ENCODE measurements at regions not wholly inside any gene's neighbourhood (a gene's known extent, or its start where the extent isn't known, plus 50 kb on each side); places are given as distances from the start of the nearest gene placed in this dataset.
"Not testable (repeated sequence)": the region's sequence is repeated elsewhere in the genome, so short reads cannot be mapped to it uniquely, and the experiment has no call there.

DNA sequence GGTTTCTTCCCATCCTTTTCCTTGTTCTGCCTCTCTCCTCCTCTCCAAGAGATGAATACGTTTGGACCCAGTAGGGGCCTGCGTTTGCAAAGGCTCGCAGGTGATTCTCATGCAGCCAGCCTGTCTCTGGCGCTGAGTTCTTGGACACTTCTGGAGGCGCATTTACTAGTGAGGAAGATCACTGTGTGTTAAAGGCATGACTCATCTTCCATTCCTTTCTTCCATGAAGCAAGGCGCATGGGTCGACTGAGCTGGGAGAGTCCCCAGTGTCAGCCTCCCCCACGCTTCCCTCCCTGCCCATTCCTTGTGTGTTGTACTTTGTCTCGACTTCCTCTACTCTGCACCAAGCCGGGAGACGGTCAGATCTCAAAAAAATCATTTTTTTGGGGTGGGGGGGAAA, 159.9 kb upstream of the EEF2KMT start:
- DNase-seq, result no peak

GRCh38 chr16:5252791-5253190, 155.2 kb upstream of the EEF2KMT start:
- no peak for DNase-seq

GRCh38 chr16:5247403-5247802, 149.8 kb upstream of the EEF2KMT start:
- not testable (repeated sequence) for DNase-seq

DNA sequence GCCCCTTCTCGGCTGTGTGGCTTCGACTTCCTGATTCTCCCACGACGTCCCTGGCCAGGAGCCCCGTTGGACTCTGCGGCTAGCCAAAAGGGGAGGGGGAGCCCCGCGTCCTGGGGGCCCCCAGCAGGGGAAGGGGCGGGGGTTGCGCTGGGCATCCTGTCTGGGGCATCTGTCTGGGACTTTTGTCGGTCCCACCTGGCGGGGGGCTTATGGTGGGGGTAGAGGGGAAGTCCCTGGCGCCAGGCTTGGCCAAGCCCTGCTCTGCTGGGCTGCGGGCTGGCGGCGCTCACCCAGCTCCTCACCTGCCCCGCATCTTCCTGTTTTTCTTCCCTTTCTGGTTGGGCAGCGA, 142.7 kb upstream of the EEF2KMT start:
- DNase-seq, result not testable (repeated sequence)

GRCh38 chr16:5239472-5240277, 142.1 kb upstream of the EEF2KMT start:
- DNase-seq, result peak; percentile 24

DNA sequence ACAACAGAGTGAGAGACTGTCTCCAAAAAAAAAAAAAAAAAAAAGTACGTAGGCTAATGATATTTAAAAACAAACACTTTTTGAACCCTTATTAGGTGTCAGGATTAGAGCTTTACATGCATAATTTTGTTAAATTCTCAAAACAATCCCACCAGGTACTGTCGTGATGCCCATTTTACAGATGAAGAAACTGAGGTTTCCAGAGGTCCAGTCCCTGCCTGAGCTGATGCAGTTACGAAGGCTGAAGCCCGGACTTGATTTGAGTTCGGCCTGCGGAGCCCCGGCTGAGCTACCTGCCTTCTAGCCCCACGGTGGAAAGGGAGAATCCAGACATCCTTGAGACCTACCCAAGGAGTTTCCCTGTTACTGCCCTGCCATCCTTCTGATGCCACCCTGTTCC, 137.5 kb upstream of the EEF2KMT start:
- DNase-seq, result no peak

DNA sequence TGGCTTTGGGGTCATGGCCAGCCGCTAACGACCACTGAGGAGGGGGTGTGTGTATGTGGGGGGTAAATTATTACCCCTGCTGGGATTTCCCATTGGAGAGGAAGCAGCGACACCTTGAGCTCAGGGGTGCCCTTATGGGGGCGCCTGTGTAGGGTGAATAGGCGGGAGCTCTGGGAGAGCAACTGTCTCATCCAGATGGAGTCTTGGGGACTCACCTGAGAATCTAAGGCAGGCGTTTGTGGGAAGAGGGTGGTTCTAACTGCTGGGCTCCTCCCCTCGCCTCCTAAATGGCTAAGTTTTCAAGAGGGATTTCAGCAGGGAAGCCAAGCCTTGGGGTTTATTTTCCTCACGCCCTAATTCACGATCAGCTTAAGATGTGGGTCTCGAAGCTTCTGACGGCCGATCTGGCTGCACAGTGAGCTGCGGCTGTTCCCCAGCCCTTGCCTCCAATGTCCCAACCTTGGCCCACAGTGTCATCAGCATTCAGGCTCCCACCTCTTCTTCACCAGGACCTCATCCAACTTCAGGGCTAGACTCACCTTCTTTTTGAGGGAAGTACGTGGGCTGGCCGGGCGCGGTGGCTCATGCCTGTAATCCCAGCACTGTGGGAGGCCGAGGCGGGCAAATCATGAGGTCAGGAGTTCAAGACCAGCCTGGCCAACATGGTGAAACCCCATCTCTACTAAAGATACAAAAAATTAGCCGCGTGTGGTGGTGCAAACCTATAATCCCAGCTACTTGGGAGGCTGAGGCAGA, 136.9 kb upstream of the EEF2KMT start:
- no peak for DNase-seq

- no peak for DNase-seq
Observed at GRCh38 chr16:5231246-5231759, 133.7 kb upstream of the EEF2KMT start.

- peak; percentile 12 for DNase-seq
Observed at GRCh38 chr16:5228369-5228768, 130.8 kb upstream of the EEF2KMT start.

- no peak for DNase-seq
Observed at GRCh38 chr16:5225931-5226655, 128.5 kb upstream of the EEF2KMT start.

- no peak for DNase-seq
Observed at GRCh38 chr16:5222761-5223160, 125.2 kb upstream of the EEF2KMT start.

- DNase-seq, result not testable (repeated sequence)
Observed at GRCh38 chr16:5221831-5222230, 124.2 kb upstream of the EEF2KMT start.

- no peak for DNase-seq
Observed at GRCh38 chr16:5220705-5221104, 123.1 kb upstream of the EEF2KMT start.

GRCh38 chr16:5216441-5217080, 119.0 kb upstream of the EEF2KMT start:
- DNase-seq, result no peak

- no peak for DNase-seq
Observed at GRCh38 chr16:5215901-5216300, 118.3 kb upstream of the EEF2KMT start.

DNA sequence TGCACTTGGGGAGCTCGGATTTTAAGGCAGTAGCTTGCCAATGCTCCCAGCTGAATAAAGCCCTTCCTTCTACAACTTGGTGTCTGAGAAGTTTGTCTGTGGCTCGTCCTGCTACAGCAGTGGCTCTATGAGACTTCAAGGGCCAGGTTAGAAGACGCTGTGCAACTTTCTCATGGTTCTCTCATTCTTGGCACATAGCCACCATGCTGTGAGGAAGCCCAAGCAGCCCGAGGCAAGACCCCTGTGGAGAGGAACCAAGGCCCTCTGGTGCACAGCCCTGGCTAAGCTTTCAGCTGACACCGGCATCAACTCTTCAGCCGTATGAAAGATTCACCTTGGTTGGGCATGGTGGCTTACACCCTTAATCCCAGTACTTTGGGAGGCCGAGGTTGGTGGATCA, 116.9 kb upstream of the EEF2KMT start:
- DNase-seq, result no peak

DNA sequence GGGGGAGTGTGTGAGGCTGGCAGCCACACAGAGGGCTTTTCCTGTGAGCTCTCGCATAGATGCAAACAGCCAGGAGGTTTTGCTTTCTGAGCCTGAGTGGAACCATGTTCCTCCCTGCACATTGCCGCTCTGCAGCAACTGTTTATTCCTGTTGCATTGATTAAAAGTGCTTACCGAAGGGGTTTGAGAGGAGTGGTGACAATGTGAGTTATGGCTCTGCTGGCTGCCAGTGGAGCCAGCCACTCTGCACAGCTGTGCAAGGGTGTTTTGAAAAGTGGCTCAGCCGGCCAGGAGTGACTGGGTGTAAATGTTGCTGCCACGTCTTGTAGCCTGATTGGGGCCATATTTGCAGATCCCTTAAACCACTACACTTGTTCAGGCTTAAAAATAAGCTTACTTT, 114.9 kb upstream of the EEF2KMT start:
- DNase-seq, result not testable (repeated sequence)

- DNase-seq, result not testable (repeated sequence)
Observed at GRCh38 chr16:5207862-5208498, 110.4 kb upstream of the EEF2KMT start.

GRCh38 chr16:5207001-5207523, 109.5 kb upstream of the EEF2KMT start:
- DNase-seq, result no peak

GRCh38 chr16:5206331-5206990, 108.9 kb upstream of the EEF2KMT start:
- no peak for DNase-seq
